Astrocyte (in vitro differentiated cells and primary cell): ENCODE measurements at regions not wholly inside any gene's neighbourhood (a gene's known extent, or its start where the extent isn't known, plus 50 kb on each side); places are given as distances from the start of the nearest gene placed in this dataset.

ENCODE experiments used
- DNase-seq: peaks from one replicate; pipeline ENCODE4 v3.0.0-alpha.2; 2010; ENCODE audit warnings: low read depth
- FAIRE-seq: peaks from 2 replicates; lab custom pipeline; 2011; peaks lifted over from hg19 to GRCh38; lab: Jason Lieb, UNC
- H2AFZ ChIP-seq: 2 replicates; pipeline ENCODE4 v1.6.0; 2012; ENCODE audit warnings: low read depth, low read length, inconsistent platforms
- H3K27ac ChIP-seq: 2 replicates; pipeline ENCODE4 v1.5.1; 2011; ENCODE audit warnings: low read depth, low read length, inconsistent platforms
- H3K27me3 ChIP-seq: 2 replicates; pipeline ENCODE4 v1.6.0; 2011; ENCODE audit warnings: low read length, inconsistent platforms; ENCODE audit not compliant: insufficient read depth
- H3K36me3 ChIP-seq: 2 replicates; pipeline ENCODE4 v1.5.1; 2011; ENCODE audit warnings: low read length, inconsistent platforms; ENCODE audit not compliant: insufficient read depth
- H3K4me1 ChIP-seq: 2 replicates; pipeline ENCODE4 v1.5.1; 2011; ENCODE audit warnings: low read length, inconsistent platforms; ENCODE audit not compliant: insufficient read depth
- H3K4me2 ChIP-seq: 2 replicates; pipeline ENCODE4 v1.6.0; 2012; ENCODE audit warnings: low read length, inconsistent platforms
- H3K4me3 ChIP-seq: 2 replicates; pipeline ENCODE4 v1.5.1; 2011; ENCODE audit warnings: low read depth, mild to moderate bottlenecking, low read length, inconsistent platforms; ENCODE audit not compliant: insufficient read depth
- H3K79me2 ChIP-seq: 2 replicates; pipeline ENCODE4 v1.6.0; 2012; ENCODE audit warnings: mild to moderate bottlenecking, low read length, inconsistent platforms; ENCODE audit not compliant: insufficient read depth
- H3K9ac ChIP-seq: 2 replicates; pipeline ENCODE4 v1.6.0; 2012; ENCODE audit warnings: mild to moderate bottlenecking, low read length, inconsistent platforms
- H3K9me3 ChIP-seq: 2 replicates; pipeline ENCODE4 v1.5.1; 2012; ENCODE audit warnings: low read depth, mild to moderate bottlenecking, low read length, inconsistent platforms; ENCODE audit not compliant: insufficient read depth
- H4K20me1 ChIP-seq: 2 replicates; pipeline ENCODE4 v1.6.0; 2012; ENCODE audit warnings: low read length, inconsistent platforms; ENCODE audit not compliant: insufficient read depth
- H3K27ac Mint-ChIP-seq: one replicate; pipeline ENCODE4 v1.8.0; 2021; ENCODE audit warnings: mild to moderate bottlenecking, mixed read lengths; ENCODE audit not compliant: unreplicated experiment
- H3K27me3 Mint-ChIP-seq: one replicate; pipeline ENCODE4 v1.8.0; 2021; ENCODE audit warnings: low read depth, mixed read lengths; ENCODE audit not compliant: unreplicated experiment
- H3K36me3 Mint-ChIP-seq: one replicate; pipeline ENCODE4 v1.8.0; 2021; ENCODE audit warnings: low read depth, mixed read lengths; ENCODE audit not compliant: unreplicated experiment
- H3K4me1 Mint-ChIP-seq: one replicate; pipeline ENCODE4 v1.8.0; 2021; ENCODE audit warnings: low read depth, mixed read lengths; ENCODE audit not compliant: unreplicated experiment
- H3K4me3 Mint-ChIP-seq: one replicate; pipeline ENCODE4 v1.8.0; 2021; ENCODE audit warnings: mild to moderate bottlenecking, moderate library complexity, mixed read lengths; ENCODE audit not compliant: unreplicated experiment
- H3K9me3 Mint-ChIP-seq: one replicate; pipeline ENCODE4 v1.8.0; 2021; ENCODE audit warnings: mild to moderate bottlenecking, mixed read lengths; ENCODE audit not compliant: unreplicated experiment
- EZH2 ChIP-seq: IDR thresholded peaks from 2 replicates; pipeline ENCODE4 v1.6.1; 2012; ENCODE audit warnings: mild to moderate bottlenecking, low read length, inconsistent platforms; ENCODE audit not compliant: insufficient read depth
- TF ChIP-seq, protein P1 (sequence below): IDR thresholded peaks from 2 replicates; pipeline ENCODE4 v1.5.1; 2011; ENCODE audit warnings: low read depth, mild to moderate bottlenecking, inconsistent platforms, low read length, moderate library complexity; ENCODE audit not compliant: insufficient read depth

DNA sequence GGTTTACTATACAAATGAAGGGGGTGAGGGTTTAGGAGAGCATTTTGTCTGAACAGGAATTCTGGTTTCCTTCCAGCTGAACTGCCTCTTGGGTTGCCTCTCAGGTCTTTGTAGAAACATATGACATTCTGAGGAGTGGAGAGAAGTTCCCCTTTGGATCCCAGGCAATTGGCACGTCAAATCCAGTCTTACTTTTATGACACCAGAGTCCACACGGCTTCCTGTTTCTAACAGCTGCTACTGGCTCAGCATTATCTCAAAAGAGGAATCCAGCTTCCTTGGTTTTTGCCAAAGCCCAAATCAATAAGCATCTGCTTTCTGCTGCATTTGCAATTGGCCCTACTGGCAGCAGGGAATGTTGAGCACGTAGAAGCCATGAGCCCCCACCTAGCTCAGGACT is 97.6 kb upstream of the FAM20A start:
- H3K4me3 Mint-ChIP-seq, result no peak overlapping the region
- Histone ChIP-seq H2AFZ (no peak overlapping the region), H3K4me2 (no peak overlapping the region), H3K9me3 (no peaks in the 10 kb centered on the region), H3K79me2 (no peaks in the 10 kb centered on the region), H3K27ac (no peak overlapping the region), H3K27me3 (no peaks in the 10 kb centered on the region), H3K4me3 (no peak overlapping the region), H3K36me3 (no peaks in the 10 kb centered on the region), H3K9ac (no peak overlapping the region), H3K4me1 (no peaks in the 10 kb centered on the region), H4K20me1 (no peaks in the 10 kb centered on the region)
- peaks cover 14% of the 10 kb centered on the region for H3K4me1 Mint-ChIP-seq
- peaks cover 6% of the 10 kb centered on the region for H3K9me3 Mint-ChIP-seq
- H3K27me3 Mint-ChIP-seq, result peaks cover 9% of the 10 kb centered on the region
- no peak for TF ChIP-seq EZH2
- TF ChIP-seq, protein P1, sequence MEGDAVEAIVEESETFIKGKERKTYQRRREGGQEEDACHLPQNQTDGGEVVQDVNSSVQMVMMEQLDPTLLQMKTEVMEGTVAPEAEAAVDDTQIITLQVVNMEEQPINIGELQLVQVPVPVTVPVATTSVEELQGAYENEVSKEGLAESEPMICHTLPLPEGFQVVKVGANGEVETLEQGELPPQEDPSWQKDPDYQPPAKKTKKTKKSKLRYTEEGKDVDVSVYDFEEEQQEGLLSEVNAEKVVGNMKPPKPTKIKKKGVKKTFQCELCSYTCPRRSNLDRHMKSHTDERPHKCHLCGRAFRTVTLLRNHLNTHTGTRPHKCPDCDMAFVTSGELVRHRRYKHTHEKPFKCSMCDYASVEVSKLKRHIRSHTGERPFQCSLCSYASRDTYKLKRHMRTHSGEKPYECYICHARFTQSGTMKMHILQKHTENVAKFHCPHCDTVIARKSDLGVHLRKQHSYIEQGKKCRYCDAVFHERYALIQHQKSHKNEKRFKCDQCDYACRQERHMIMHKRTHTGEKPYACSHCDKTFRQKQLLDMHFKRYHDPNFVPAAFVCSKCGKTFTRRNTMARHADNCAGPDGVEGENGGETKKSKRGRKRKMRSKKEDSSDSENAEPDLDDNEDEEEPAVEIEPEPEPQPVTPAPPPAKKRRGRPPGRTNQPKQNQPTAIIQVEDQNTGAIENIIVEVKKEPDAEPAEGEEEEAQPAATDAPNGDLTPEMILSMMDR, result no peak
- DNase-seq (no peak), FAIRE-seq (no peak)
- no peaks in the 10 kb centered on the region for H3K36me3 Mint-ChIP-seq
- peak overlapping the region; percentile 85 for H3K27ac Mint-ChIP-seq

DNA sequence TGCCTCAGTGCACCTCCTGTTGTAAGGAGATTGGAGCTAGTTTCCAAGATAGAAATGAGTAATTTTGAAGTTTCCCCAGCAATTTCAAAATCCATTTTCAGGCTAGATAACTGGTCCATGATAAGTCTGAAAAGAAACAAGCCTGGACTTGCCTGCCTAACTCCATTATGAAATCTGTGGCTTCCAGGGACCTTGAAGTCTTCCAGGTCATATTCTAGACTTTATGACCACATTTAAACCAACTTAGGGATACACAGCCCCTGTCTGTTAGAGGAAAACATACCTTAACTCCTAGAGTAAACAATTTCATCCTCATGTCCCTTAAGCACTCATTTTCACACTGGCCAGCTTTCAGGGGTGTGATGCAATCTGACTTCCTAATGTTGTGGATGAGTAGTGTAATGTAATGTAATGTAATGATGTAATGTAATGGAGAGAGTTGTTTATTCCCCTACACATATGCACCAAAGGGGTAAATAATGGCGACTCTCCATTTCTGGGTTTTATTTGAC is 96.7 kb upstream of the FAM20A start:
- H3K4me3 Mint-ChIP-seq, result no peak overlapping the region
- Histone ChIP-seq H2AFZ (no peak overlapping the region), H3K36me3 (no peaks in the 10 kb centered on the region), H3K27me3 (no peaks in the 10 kb centered on the region), H3K9me3 (no peaks in the 10 kb centered on the region), H3K9ac (no peak overlapping the region), H3K4me2 (no peak overlapping the region), H3K4me1 (no peaks in the 10 kb centered on the region), H3K27ac (no peak overlapping the region), H3K4me3 (no peak overlapping the region), H4K20me1 (no peaks in the 10 kb centered on the region), H3K79me2 (no peaks in the 10 kb centered on the region)
- peak overlapping the region; percentile 85 for H3K27ac Mint-ChIP-seq
- TF ChIP-seq, protein P1, result no peak
- no peak for TF ChIP-seq EZH2
- peaks cover 6% of the 10 kb centered on the region for H3K9me3 Mint-ChIP-seq
- no peaks in the 10 kb centered on the region for H3K36me3 Mint-ChIP-seq
- peaks cover 9% of the 10 kb centered on the region for H3K27me3 Mint-ChIP-seq
- DNase-seq (peak; percentile 19), FAIRE-seq (no peak)
- peaks cover 14% of the 10 kb centered on the region for H3K4me1 Mint-ChIP-seq

DNA sequence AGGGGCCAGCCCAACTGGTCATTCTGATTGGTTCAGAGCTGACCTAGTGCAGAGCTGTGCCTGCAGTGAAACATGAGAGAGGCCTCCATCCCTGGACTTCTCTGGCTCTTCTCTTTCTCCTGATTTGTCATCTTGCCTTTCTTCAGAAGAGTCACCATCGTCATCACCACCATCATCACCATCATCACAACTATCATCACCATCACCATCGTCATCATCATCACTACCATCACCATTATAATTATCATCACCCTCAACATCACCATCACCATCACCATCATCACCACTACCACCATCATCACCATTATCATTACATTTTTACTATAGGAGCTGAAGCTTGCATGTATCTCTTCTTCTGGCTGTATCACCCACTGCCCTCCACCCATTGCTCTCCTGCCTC is 94.5 kb upstream of the FAM20A start:
- FAIRE-seq, result no peak

More for the DNA sequence above, 94.5 kb upstream of the FAM20A start:
- no peaks in the 10 kb centered on the region for H4K20me1 ChIP-seq
- H3K9me3 ChIP-seq, result no peaks in the 10 kb centered on the region
- no peak overlapping the region for H3K4me2 ChIP-seq
- no peak overlapping the region for H3K4me3 ChIP-seq
- no peaks in the 10 kb centered on the region for H3K36me3 ChIP-seq
- DNase-seq, result no peak
- H3K27me3 ChIP-seq, result no peaks in the 10 kb centered on the region
- H3K27ac ChIP-seq, result no peak overlapping the region
- Mint-ChIP-seq H3K4me1 (peaks cover 14% of the 10 kb centered on the region), H3K36me3 (no peaks in the 10 kb centered on the region), H3K27me3 (peaks cover 5% of the 10 kb centered on the region), H3K9me3 (peaks cover 7% of the 10 kb centered on the region), H3K4me3 (no peak overlapping the region), H3K27ac (no peak overlapping the region)
- TF ChIP-seq EZH2, result no peak
- TF ChIP-seq, protein P1, result no peak
- H3K4me1 ChIP-seq, result no peaks in the 10 kb centered on the region
- no peaks in the 10 kb centered on the region for H3K79me2 ChIP-seq
- H2AFZ ChIP-seq, result no peak overlapping the region
- H3K9ac ChIP-seq, result no peak overlapping the region
